ENCODE measurements at regions not wholly inside any gene's neighbourhood (a gene's known extent, or its start where the extent isn't known, plus 50 kb on each side); places are given as distances from the start of the nearest gene placed in this dataset.

DNA sequence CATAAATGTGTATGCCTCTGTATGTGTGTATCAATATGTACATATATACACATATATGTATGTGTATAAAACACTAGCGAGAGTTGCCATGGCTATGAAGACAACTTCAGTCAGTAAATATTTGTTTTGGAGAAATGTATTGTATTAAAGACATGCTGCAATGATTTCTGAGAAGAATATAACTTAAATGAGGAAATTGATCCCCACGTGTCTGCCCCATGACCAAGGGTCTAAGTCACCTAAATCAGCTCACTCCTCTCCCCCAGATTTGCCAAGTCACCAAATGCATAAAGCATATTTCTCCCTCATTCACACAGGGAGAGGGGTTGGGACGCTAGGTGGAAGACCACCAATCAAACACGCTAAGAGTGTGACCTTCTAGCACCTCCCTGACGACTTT lies 58.3 kb upstream of the LYST start:
- Mint-ChIP-seq H3K4me3 (no peak overlapping the region), H3K27me3 (no peaks in the 10 kb centered on the region), H3K4me1 (ENCODE audit: low read depth) (peaks cover 40% of the 10 kb centered on the region), H3K36me3 (ENCODE audit: low read depth) (no peaks in the 10 kb centered on the region), H3K9me3 (no peaks in the 10 kb centered on the region), H3K27ac (no peak overlapping the region)
- intact Hi-C loops (cut with micrococcal nuclease) = no loop called here

DNA sequence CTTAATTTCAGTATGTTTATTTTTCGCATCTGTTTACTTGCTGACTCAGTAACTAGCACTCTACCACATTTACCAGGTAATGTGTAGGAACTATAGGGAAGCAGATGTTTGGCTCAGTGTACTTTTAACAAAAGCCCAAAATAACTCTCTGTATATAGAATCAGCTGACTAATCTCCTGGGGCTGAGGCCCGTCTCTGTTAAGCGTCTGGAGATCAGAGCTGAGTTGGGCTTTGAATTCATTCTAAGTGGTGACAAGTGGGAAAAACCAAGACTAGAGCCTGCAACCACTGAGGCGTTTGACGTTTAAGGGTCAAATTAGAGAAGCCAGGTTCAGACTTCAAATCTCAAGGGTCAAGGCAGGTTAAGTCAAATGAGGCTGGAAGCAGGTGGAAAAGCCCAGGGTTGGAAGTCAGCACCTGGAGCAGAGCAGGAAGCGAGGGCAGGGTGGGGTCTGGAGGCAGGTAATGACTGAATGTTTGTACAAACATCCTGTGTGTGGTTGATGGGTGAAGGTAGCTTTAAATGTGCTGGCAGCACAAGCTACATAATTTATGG lies 56.8 kb upstream of the LYST start:
- no peaks in the 10 kb centered on the region for H3K36me3 Mint-ChIP-seq (ENCODE audit: low read depth)
- intact Hi-C loops (cut with micrococcal nuclease) = loop anchor here (5.0 kb wide), 1 partner anchor 34 kb away; no protein-coding TSS in a partner anchor
- no peak overlapping the region for H3K4me3 Mint-ChIP-seq
- peaks cover 51% of the 10 kb centered on the region for H3K4me1 Mint-ChIP-seq (ENCODE audit: low read depth)
- no peak overlapping the region for H3K27ac Mint-ChIP-seq
- H3K27me3 Mint-ChIP-seq = no peaks in the 10 kb centered on the region
- no peaks in the 10 kb centered on the region for H3K9me3 Mint-ChIP-seq

DNA sequence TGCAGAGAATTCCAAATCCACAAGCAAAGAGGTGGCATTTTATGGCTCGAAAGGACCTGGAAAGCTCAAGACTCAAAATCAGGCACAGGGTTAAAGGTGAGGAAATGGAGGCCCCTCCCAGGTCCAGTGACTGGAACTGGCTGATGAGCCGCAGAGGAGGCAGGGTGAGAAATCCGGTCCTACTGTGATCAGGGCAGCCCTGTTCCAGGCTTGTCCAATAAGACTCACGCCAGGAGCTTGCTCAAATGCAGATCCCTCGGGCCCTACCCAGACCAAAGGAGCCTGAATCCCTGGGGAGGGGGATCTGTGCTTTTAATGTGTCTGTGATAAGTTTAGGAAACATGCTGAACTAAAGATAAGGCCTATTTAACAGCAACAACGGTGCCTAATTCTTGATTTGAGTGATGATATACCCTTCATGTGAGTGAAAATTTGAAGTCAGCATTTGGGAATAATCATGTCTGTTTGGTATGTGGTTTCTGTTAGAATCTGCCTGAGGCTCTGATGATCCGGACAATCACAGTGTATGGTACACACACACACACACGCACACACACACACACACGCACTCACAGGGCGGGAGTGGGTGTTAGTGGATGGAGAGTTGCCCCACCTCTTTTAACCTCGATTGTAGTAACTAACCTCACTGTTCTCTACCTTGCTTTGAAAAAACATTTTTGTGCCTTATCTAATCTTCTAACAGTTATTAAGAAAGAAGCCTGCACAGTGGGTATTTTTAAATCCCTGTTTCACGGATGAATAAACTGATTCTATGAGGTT lies 54.1 kb upstream of the LYST start:
- Mint-ChIP-seq H3K27ac (peak overlapping the region; percentile 60), H3K4me1 (ENCODE audit: low read depth) (peaks cover 66% of the 10 kb centered on the region), H3K4me3 (no peak overlapping the region), H3K9me3 (no peaks in the 10 kb centered on the region), H3K27me3 (no peaks in the 10 kb centered on the region), H3K36me3 (ENCODE audit: low read depth) (no peaks in the 10 kb centered on the region)
- intact Hi-C loops (cut with micrococcal nuclease) = loop anchor here (5.0 kb wide), 1 partner anchor 37 kb away; no protein-coding TSS in a partner anchor

DNA sequence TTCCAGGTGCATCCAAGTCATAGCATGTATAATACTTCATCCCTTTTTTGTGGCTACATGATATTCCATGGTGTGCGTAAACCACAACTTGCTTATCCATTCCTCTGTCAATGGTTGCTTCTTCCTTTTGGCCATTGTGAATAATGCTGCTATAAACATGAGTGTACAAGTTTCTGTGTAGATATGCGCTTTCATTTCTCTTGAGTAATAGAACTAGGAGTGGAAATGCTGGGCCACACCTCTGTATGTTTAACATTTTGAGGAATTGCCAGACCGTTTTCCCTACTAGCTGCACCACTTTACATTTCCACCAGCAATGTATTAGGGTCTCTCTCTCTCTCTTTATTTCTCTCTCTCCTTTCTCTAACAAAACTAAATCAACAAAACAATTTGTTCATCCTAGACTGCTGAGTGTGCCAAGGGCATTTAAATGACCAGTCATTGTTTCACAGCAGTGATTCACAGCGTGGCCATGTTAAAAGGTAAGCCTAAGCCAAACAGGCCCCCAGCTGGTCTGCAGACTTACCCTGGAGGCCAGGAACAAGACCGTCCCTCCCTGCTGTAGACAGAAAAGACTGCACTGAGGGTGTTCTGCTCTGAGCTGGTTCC lies 53.2 kb upstream of the LYST start:
- Mint-ChIP-seq H3K4me3 (peak overlapping the region; percentile 0), H3K9me3 (no peaks in the 10 kb centered on the region), H3K4me1 (ENCODE audit: low read depth) (peaks cover 74% of the 10 kb centered on the region), H3K27ac (peak overlapping the region; percentile 60), H3K36me3 (ENCODE audit: low read depth) (no peaks in the 10 kb centered on the region), H3K27me3 (no peaks in the 10 kb centered on the region)
- intact Hi-C loops (cut with micrococcal nuclease) = loop anchor here (5.0 kb wide), 1 partner anchor 37 kb away; no protein-coding TSS in a partner anchor

DNA sequence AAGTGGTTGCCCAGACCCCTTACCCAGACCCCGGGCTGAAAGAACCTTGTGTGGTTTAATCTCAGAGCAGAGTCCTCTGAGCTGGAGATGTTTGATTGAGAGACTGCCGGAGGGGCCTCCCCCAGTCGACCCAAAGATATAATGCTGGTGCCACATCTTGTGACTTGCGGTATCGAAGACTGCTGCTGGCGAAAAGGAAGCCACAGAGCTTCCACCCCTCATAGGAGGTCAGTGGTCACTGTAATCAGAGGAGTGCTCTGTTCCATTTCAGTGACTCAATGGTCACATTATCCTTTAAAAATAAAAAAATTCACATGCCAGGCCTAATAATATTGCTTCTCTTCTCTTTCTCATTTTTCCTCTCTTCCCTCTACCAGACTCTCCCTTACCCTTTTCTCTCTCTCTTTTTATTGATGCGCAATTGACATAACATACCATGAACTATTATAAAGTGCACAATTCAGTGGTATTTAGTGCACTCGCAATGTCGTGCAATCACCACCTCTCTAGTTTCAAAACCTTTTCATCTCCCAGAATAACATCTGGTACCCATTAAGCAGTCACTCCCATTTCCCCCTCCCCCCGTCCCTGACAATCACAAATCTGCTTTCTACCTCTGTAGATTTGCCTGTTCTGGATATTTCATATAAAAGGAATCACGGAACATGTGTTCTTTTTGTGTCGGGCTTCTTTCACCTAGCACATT lies 52.6 kb upstream of the LYST start:
- peaks cover 79% of the 10 kb centered on the region for H3K4me1 Mint-ChIP-seq (ENCODE audit: low read depth)
- no peak overlapping the region for H3K4me3 Mint-ChIP-seq
- H3K27me3 Mint-ChIP-seq = no peaks in the 10 kb centered on the region
- peak overlapping the region; percentile 60 for H3K27ac Mint-ChIP-seq
- no peaks in the 10 kb centered on the region for H3K9me3 Mint-ChIP-seq
- intact Hi-C loops (cut with micrococcal nuclease) = no loop called here
- H3K36me3 Mint-ChIP-seq (ENCODE audit: low read depth) = no peaks in the 10 kb centered on the region

DNA sequence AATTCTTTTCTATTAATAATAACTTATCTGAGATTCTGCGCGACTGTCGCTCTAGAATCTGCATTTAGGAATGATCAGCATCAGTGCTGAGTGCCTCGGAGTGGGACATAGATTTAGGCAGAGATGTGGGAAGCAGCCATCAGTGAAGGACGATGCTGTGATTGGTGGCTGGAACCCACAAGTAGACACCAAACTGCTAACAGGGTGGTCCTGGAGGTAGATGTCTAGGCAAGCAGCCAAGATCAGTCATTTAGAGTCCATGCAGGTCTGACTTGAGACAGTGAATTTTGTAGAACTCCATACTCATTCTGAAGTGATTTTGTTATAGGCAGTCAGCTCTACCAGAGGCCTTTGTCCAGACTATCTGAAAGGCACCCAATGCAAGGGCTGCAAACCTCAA lies 51.8 kb upstream of the LYST start:
- Mint-ChIP-seq H3K27ac (no peak overlapping the region), H3K27me3 (no peaks in the 10 kb centered on the region), H3K36me3 (ENCODE audit: low read depth) (no peaks in the 10 kb centered on the region), H3K4me1 (ENCODE audit: low read depth) (peaks cover 75% of the 10 kb centered on the region), H3K9me3 (no peaks in the 10 kb centered on the region), H3K4me3 (no peak overlapping the region)
- intact Hi-C loops (cut with micrococcal nuclease) = no loop called here

DNA sequence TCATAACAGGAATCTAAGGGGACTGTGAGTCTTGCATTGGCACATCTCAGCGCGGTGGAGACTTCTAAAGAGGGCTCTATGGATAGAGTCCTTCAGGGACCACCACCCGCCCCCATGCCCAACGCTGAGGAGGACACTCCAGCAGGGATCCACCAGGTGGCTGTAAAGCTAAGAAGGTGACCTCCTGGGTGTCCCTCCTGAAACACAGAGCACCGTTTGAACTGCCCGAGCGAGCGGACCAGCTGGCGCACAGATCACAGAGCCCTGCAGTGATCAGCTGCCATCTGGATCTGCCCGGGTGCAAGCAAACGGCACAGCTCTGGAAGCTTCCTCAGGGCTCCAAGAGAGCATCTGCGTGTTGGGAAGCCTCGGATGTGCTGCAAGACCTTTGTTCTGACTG lies 51.3 kb upstream of the LYST start:
- no peak overlapping the region for H3K4me3 Mint-ChIP-seq
- peak overlapping the region; percentile 71 for H3K27ac Mint-ChIP-seq

DNA sequence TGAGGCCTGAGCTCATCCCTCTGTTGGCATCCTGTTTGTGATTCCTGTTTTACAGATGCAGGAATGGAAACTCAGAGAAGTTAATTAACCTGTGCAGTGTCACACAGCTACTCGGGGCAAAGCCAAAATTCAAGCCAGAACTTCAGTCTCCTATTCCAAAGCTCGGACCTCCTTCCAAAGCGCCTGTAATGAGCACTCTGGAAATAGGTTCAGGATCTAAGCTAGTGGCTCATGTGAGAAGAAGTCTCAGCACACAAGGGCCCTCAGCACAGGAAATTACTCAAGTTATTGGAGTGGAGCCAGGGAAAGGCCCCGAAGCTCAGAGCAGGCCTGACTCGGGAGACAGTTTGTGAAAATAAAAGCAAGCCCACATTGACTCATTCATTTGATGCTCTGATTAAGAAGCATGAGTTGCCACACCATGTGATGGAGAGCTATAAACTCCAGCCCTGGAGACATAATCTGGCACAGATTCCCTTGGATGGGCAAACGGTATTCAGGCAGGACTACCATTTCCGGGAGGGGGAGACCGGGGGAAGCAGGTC lies 50.6 kb upstream of the LYST start:
- H3K4me3 Mint-ChIP-seq = no peak overlapping the region
- peaks cover 64% of the 10 kb centered on the region for H3K4me1 Mint-ChIP-seq (ENCODE audit: low read depth)
- H3K27me3 Mint-ChIP-seq = no peaks in the 10 kb centered on the region
- peak overlapping the region; percentile 71 for H3K27ac Mint-ChIP-seq
- intact Hi-C loops (cut with micrococcal nuclease) = no loop called here
- no peaks in the 10 kb centered on the region for H3K9me3 Mint-ChIP-seq
- H3K36me3 Mint-ChIP-seq (ENCODE audit: low read depth) = no peaks in the 10 kb centered on the region

More for the DNA sequence above, 51.3 kb upstream of the LYST start:
- intact Hi-C loops (cut with micrococcal nuclease) = no loop called here
- Mint-ChIP-seq H3K4me1 (ENCODE audit: low read depth) (peaks cover 70% of the 10 kb centered on the region), H3K9me3 (no peaks in the 10 kb centered on the region), H3K27me3 (no peaks in the 10 kb centered on the region), H3K36me3 (ENCODE audit: low read depth) (no peaks in the 10 kb centered on the region)

Data from dendritic cell treated with granulocyte-macrophage colony-stimulating factor and Interleukin-4, amounts not matched to agents 40 ng/mL and 50 ng/mL, for 4 days (primary cell).